KBM-7 (cell line): ENCODE measurements at regions not wholly inside any gene's neighbourhood (a gene's known extent, or its start where the extent isn't known, plus 50 kb on each side); places are given as distances from the start of the nearest gene placed in this dataset.
A peak's percentile ranks its signal among the peaks of the same experiment; 100 is the strongest.
"Not testable (repeated sequence)": the region's sequence is repeated elsewhere in the genome, so short reads cannot be mapped to it uniquely, and the experiment has no call there.

ENCODE experiments used
- DNase-seq: peaks from one replicate; pipeline ENCODE4 v3.0.0-alpha.2; 2015
- in situ Hi-C: fragments of 300-500 bp; cut with MboI; formaldehyde crosslinking; loops from 2 replicates; pipeline ENCODE4 v1.14.3; 2020; ENCODE audit warnings: low sequenced_read_pairs, low pct_unique_long_range_greater_than_20kb, mixed read lengths

DNA sequence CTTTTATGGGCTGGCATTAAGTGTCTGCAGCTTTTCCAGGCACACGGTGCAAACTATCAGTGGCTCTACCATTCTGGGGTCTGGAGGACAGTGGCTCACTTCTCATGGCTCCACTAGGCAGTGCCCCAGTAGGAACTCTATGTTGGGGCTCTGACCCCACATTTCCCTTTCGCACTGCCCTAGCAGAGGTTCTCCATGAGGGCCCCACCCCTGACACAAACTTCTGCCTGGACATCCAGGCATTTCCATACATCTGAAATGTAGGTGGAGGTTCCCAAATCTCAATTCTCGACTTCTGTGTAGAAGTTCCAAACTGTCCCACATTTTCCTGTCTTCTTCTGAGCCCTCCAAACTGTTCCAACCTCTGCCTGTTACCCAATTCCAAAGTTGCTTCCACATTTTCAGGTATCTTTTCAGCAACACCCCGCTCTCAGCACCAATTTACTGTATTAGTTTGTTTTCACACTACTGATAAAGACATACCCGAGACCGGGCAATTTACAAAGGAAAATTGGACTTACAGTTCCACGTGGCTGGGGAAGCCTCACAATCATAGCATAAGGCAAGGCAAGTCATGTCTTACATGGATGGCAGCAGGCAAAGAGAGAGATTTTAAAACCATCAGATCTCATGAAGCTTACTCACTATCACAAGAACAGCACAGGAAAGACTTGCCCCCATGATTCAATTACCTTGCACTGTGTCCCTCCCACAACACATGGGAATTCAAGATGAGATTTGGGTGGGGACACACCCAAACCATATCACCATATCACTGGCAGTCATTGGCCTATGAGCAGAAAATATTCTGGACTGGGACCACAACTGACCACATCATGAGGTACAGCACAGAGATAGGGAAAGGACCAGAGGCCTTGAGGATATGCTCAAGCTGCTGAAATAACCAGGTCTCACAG is 136.8 kb downstream of the TMEM30B start:
- in situ Hi-C loops, DNase-seq: not testable (repeated sequence)

DNA sequence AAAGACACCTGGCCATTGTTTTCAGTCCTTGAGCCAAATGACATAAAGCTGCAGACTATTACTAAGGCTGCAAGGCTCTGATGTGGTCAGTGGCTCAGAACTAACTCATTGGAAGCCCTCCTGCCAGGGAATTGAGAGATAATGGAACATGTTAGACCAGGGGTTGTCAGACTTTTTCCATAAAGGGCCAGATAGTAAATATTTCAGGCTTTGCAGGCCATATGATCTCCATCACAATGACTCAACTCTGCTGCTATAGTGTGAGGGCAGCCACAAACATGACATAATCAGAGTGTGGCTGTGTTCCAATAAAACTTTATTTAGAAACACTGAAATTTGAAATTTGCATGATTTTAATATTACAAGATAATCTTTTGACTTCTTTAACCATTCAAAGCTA is 140.3 kb downstream of the TMEM30B start:
- DNase-seq = no peak
- in situ Hi-C loops = no loop called here

DNA sequence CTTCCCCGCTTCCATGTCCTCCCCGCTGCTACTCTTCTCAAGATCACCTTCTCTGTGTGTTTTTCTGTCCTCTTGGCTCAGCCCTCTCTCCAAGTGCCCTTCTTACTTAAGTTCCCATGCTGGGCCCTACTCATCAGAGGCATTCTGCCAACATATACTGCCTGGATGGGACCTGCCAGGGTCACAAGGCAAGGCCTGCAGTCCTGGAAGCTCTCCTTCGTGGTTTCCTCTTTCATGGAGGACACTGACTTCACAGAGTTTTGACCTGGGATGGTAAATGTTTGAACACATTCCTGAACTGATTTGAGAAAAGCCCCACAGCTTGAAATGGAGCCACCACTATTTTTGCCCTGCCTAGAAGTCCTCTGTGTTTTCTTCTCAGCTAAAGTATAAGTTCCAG is 140.9 kb downstream of the TMEM30B start:
- DNase-seq = no peak
- in situ Hi-C loops = no loop called here

DNA sequence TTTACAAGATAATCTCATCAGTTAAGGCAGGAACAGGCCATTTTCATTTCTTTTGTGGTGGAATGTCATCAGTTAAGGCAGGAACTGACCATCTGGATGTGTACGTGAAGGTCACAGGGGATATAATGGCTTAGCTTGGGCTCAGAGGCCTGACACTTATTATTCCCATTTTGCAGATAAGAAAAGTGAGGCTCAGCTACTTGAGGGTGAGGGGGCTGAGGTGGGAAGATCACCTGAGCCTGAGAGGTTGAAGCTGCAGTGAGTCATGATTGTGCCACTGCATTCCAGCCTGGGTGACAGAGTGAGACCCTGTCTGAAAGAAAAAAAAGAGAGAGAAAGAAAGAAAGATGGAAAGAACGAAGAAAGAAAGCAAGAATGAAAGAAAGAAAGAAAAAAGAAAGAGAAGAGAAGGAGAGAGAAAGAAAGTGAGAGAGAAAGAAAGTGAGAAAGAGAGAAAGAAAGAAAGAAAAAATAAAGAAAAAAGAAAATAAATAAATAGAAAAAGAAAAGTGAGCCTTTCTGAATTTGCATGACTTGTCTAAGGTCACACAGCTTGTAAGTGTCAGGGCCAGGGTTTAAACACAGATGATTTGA is 142.0 kb downstream of the TMEM30B start:
- in situ Hi-C loops = no loop called here
- DNase-seq = no peak

DNA sequence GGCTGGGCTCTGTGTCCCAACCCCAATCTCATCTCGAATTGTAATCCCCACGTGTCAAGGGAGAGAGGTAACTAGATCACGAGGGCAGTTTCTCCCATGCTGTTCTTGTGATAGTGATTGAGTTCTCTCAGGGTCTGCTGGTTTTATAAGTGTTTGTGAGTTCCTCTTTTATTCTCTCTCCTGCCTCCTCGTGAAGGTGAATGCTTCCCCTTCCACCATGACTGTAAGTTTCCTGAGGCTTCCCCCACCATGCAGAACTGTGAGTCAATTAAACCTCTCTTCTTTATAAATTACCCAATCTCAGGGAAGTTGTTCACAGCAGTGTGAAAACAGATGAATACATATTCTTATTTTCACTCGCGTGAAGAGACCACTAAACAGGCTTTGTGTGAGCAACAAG is 148.2 kb downstream of the TMEM30B start:
- in situ Hi-C loops = no loop called here
- peak; percentile 74 for DNase-seq

DNA sequence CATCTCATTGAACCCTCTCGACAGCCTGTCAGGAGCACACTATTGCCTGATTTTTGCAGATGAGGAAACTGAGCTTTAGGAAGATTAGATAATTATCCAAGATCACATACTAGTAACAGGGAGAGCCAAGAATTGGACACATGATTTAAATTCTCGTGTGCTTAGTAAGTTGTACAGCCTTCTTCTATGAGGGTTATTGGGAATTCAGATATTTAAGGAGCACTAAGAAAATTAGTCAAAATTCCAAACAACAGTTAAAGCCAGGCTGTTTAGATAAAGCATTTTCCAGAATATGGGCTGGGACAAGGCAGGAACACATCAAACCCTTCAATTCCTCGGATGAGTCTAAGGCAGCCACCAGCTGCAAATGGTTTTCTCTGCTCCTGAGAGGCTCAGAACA is 148.8 kb downstream of the TMEM30B start:
- no peak for DNase-seq
- in situ Hi-C loops = no loop called here

DNA sequence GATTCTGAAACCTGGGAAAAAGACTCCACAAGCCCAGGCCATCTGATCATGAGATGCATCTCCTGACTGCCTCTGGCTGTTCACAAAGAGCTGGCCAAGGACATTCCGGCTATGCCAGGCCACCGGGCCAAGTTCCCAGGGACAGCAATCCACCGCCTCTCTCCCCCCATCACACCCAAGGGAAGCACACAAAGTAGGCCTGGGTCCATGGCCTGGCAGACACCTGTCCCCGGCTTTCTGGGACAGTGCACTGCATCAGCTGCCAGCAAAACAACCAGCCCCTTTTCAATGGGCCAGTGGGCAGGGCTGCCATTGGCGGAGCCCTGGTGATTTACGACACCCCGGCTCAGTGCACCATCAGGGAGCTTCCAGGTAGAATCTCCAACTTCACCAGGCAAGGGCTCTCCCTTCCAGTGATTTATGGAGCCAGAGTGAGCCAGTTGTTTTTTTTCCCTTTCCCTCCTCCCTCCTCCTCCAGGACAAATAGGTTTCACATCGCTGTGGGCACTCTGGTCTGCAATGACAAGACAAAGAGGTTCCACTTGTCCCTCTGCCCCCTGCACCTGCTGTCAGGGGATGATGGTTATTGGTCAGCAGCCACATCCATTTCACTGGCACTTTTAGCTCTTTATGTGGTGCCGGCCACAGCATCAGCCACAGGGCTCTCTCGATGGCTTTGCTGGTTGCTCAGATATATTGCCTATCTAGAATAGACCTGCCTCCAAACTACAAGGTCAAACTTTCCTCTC is 149.6 kb downstream of the SLC38A6 start:
- in situ Hi-C loops = no loop called here

DNA sequence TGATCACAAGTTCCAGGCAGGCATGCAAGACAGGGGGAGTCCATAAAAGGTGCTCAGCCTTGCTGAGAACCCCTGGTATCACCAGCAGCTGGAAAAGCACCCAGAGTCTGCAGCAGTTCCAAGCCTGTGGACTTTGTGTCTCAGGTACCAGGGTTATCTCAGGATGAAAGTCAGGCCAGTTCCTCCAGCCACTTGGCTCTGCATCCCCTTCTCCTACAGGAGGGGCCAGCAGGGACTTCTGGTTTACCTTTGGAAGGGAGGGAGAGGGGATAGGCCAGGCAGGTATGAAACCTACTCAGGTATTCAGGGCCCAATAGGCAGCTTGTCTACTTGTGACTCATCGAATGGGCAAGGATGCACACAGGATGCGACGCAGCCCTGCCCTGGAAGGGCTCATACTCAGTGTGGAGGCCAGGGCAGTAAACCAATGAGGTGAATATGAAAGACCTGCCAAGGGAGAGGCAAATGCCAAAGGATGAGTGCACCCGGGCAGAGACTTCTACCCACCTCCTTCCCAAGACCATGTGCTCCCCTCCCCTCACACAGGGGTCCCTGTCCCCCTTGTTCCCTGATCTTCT is 148.2 kb downstream of the SLC38A6 start:
- in situ Hi-C loops = no loop called here

More for the DNA sequence above, 149.6 kb downstream of the SLC38A6 start:
- DNase-seq = no peak

DNA sequence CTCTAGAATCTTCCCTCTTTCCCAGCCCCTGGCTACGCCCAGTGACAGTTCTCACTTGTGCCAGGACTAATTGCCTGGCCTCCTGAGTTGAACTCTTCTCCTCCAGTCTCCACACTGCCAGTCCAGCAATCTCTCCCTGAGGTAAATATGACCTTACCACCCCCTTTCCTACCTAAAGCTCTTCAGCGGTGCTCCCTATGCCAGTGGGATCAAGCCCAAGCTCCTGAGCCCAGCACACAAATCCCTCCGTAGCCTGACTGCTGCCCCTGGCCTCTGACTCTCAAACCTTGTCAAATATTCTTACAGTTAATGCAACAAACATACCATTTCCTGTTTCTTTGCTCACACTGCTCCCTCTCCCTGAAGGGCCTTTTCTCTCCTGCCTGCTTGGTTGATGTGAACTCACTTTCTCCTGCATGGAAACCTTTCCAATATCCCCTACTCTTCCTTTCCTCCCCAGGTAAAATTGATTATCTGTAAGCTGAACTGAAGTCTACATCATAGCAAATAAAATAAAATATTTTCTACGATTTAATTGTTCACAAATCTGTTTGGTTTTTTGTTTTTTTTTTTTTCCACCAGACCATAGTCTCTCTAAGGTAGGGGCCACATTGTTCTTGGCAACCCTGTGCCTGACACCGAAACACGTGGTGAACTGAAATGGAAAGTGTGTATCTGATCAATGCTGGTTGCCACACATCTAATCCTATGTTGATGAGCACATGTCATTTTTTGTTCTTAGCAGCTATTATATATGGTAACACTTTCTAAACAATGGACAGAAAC is 147.5 kb downstream of the SLC38A6 start:
- in situ Hi-C loops = no loop called here
- no peak for DNase-seq

More for the DNA sequence above, 148.2 kb downstream of the SLC38A6 start:
- no peak for DNase-seq

DNA sequence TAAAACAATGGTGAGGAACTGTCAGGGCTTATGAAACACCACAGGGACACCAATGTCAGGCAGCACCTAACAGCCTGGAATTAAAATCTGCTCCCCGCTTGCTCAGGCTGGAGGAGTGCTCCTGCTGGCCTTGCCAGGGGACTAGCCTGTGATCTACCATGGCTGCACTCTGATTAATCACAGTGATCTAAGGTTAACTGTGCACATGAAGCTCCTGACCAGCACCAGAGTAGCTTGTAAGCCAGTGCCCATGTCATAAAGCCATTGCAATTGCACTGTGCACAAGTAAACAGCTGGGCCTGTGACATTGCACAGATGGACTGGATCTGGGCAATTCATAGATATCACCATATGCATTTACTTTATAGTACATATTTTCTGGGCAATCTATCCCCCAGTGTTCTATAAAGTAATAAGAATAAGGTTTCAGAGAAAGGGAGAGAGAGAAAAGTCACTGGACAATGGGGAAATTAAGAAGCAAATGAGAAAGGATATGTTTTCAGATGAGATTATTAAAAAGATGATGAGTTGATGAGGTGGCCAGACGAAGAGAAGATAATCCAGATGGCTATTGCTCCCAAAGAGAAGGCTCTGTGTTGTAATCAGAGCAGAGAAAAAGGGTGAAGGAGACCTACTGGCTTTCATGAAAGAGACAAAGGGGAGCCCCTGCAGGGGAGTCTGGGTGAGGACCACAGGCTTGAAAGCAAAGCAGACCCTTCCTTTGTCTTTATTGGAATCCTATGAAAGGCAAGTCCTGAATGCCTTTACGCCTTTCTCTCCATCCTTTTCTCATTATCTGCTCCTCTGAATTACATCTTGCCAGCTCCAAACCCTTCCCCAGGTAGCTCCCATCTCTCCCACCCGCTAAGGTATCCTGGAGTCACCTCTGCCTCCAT is 145.8 kb downstream of the SLC38A6 start:
- DNase-seq = no peak
- in situ Hi-C loops = no loop called here

DNA sequence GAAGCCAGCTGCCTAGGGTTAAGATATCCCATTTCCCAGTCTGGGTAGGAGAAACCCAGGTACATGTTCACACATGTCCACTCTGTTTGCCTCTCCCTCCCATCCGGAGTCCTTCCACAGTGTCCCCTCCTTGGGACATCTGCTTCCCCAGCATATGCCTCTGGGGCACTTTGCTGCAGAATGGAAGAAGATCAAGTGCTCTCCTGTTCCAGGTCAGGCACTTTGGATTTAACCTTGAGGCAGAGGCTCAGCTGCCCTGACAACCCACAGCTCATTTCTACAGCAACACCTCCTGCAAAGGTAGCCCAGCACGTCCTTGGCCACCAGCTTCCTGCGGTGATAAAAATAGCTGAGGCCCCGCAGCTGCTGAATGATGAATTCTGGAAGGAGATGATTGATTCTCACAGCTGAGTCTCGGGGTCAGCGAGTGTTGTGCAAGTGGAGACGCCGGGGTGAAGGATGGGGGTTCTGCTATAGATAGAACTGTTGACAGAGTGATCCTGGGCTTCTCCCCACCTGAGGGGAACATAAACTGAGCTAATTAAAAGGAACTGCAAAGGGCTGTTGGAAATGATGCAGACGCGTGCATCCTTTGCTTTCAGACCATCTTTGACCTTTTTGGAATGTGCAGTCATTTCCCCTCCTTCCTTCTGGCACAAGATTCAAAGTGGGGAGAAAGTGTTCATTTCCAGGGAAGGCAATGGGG is 145.0 kb downstream of the SLC38A6 start:
- DNase-seq = no peak
- in situ Hi-C loops = no loop called here

DNA sequence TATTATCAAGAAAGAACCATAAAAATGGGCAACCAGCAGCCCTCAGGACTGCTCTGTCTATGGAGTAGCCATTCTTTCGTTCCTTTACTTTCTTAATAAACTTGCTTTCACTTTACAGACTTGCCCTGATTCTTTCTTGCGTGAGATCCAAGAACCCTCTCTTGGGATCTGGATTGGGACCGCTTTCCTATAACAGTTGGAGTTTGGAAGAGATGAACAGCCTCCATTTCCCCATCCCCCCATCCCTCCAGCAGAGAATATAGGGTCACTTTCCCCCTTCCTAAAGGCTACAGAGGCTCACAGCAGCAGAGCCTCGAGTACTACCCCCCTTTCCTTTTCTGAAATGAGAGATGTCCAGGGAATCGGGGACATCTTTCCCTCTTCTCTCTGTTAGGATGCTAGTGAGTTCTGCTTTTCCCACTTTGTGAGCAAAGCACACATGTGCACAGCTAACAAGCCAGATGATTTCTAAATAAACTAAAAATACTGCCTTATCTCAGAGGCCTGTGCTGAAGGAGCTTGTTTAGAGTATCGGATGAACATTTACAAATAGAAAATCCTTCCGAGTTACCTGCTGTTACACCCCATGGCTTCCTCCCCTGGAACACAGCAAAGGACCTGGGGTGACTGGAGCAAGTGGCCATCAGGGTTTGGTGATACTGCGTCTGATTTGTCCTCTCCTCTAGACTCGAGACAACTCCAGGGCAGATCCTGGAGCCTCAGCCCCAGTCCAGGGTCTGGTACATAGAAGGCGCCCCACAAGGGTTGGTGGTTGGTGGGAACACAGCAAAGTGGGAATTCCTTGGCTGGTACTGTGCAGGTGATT is 144.2 kb downstream of the SLC38A6 start:
- in situ Hi-C loops = no loop called here
- no peak for DNase-seq

DNA sequence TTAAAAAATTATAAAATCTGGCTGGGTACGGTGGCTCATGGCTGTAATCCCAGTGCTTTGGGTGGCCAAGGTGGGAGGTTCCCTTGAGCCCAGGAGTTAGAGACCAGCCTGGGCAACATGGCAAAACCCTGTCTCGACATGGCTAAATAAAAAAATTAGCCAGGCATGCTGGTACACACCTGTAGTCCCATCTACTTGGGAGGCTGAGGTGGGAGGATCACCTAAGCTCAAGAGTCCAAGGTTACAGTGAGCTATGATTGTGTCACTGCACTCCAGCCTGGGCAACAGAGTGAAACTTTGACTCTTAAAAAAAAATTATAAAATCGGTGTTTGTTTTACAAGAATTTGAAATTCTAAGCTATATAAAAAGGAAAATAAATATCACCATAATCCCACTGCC is 141.8 kb downstream of the SLC38A6 start:
- in situ Hi-C loops = no loop called here
- no peak for DNase-seq

DNA sequence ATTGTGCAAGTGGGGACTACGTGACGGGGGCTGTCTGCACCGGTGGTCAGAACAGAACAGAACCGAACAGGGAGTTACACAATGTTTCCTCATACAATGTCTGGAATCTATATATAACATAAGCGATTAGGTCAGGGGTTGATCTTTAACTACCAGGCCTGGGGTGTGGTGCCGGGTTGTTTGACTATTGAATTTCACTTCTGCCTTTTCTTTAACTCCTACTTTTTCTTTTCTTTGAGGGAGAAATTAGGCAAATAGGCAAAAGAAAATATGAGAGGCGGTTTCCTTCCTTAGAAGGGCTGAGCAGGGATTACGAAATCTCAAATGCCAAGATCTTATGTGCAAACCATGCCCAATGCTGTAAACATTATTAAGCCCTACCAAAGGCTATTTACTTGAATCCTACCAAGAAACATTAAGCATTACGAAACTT is 140.3 kb downstream of the SLC38A6 start:
- in situ Hi-C loops = no loop called here
- DNase-seq = no peak

DNA sequence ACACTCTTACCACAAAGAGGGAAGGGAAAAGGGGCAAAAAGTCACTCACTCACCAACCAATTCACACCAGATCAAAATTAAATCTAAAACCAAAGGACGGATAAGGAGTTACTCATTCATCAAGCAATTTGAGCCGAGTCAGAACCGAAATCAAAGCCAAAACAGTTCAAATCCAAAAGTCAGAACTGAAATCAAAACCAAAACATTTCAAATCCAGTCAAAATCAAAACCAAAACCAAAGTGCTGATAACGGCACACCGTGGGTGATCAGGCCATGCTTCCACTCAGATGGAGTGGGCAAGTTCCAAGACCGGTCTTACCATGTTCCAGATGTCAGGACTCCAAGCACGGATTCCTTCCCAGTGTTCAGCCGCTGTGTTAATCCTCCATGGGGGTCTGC is 139.5 kb downstream of the SLC38A6 start:
- DNase-seq = no peak
- in situ Hi-C loops = no loop called here

DNA sequence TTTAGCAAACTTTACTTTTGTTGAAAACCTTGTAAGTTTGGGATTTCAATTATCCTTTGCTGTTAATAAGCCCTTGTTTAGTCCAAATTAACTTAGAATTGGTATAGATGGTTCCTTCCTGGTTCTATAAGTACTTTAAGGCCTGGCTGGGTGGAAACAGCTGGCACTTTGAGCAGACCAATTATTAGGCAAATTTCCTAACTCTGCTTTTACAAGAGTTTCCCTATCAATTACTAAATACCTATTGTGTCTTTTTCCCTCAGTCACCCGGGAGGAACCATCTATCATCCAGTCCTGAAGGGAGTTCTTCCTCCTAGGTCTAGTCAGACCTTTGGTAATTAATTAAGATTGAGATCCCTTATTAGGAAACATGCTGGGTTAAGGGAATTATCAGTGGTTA is 138.0 kb downstream of the SLC38A6 start:
- no peak for DNase-seq
- in situ Hi-C loops = no loop called here

DNA sequence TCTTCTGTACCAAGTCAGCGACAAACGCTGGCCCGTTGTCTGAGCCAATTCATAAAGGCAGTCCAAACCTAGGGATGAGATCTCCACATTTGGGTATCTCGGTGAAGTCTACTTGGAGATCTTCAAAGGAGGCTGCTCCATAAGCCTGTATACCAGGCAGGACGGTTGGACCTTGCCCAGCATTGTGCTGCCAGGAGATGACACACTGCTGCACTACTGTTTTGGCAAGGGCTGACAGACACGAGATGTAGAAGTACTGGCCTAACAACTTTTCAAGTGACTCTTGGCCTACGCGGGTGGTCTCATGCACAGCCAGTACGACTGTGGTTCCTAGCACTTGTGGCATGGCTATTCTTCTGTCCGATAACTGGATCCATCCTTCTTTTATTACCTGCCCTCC is 135.3 kb downstream of the SLC38A6 start:
- no peak for DNase-seq
- in situ Hi-C loops = no loop called here
